IPS DF 6.9 (cell line): ENCODE measurements at regions not wholly inside any gene's neighbourhood (a gene's known extent, or its start where the extent isn't known, plus 50 kb on each side); places are given as distances from the start of the nearest gene placed in this dataset.

Experiments
- DNase-seq: peaks from one replicate; pipeline ENCODE4 v3.0.0-alpha.2; 2013; ENCODE audit warnings: low read depth, low spot score
- H3K27ac ChIP-seq: one replicate; pipeline ENCODE4 v1.5.1; 2013; ENCODE audit warnings: low read length, control low read depth
- H3K27me3 ChIP-seq: 2 replicates; pipeline ENCODE4 v1.6.1; 2013; ENCODE audit warnings: mild to moderate bottlenecking, low read length; ENCODE audit not compliant: control insufficient read depth, insufficient read depth
- H3K36me3 ChIP-seq: 2 replicates; pipeline ENCODE4 v1.6.1; 2013; ENCODE audit warnings: low read length; ENCODE audit not compliant: control insufficient read depth, insufficient read depth
- H3K4me1 ChIP-seq: 2 replicates; pipeline ENCODE4 v1.6.1; 2013; ENCODE audit warnings: low read length; ENCODE audit not compliant: control insufficient read depth, insufficient read depth
- H3K4me3 ChIP-seq: 2 replicates; pipeline ENCODE4 v1.5.1; 2013; ENCODE audit warnings: mild to moderate bottlenecking, low read length
- H3K9me3 ChIP-seq: 2 replicates; pipeline ENCODE4 v1.6.1; 2013; ENCODE audit warnings: low read length, inconsistent platforms; ENCODE audit not compliant: control insufficient read depth, insufficient read depth
- WGBS: extraction: QIAGEN DNeasy Blood & Tissue Kit; methylation state at CpG from one replicate; pipeline ENCODE4 v1.1.7; 2013; ENCODE audit warnings: mixed read lengths, missing lambda C conversion rate; ENCODE audit not compliant: insufficient read length, insufficient coverage; 5-methylcytosine and 5-hydroxymethylcytosine counted together

- DNase-seq = no peak
- H3K36me3 ChIP-seq = no peaks in the 10 kb centered on the region
- no peak overlapping the region for H3K27ac ChIP-seq
- no peaks in the 10 kb centered on the region for H3K9me3 ChIP-seq
- no peaks in the 10 kb centered on the region for H3K4me1 ChIP-seq
- H3K27me3 ChIP-seq = no peaks in the 10 kb centered on the region
- WGBS = no CpG with 5 or more reads among the region's 4 CpGs
- H3K4me3 ChIP-seq = no peak overlapping the region
These were observed 298.1 kb upstream of the THBS1 start for GRCh38 chr15:39282663-39283208.

- Histone ChIP-seq H3K27me3 (no peaks in the 10 kb centered on the region), H3K4me3 (no peak overlapping the region), H3K36me3 (no peaks in the 10 kb centered on the region), H3K4me1 (no peaks in the 10 kb centered on the region), H3K27ac (no peak overlapping the region), H3K9me3 (no peaks in the 10 kb centered on the region)
- no peak for DNase-seq
These were observed 297.3 kb upstream of the THBS1 start for GRCh38 chr15:39283531-39283930.

- H3K36me3 ChIP-seq = no peaks in the 10 kb centered on the region
- no peaks in the 10 kb centered on the region for H3K9me3 ChIP-seq
- H3K27me3 ChIP-seq = no peaks in the 10 kb centered on the region
- no peak overlapping the region for H3K4me3 ChIP-seq
- H3K27ac ChIP-seq = no peak overlapping the region
- no peaks in the 10 kb centered on the region for H3K4me1 ChIP-seq
- DNase-seq = no peak
- WGBS = no CpG with 5 or more reads among the region's 3 CpGs
These were observed 295.8 kb upstream of the THBS1 start for GRCh38 chr15:39285071-39285470.

GRCh38 chr15:39285663-39286062 lies 295.2 kb upstream of the THBS1 start:
- H3K4me1 ChIP-seq = no peaks in the 10 kb centered on the region
- no peak overlapping the region for H3K4me3 ChIP-seq
- H3K36me3 ChIP-seq = no peaks in the 10 kb centered on the region
- no peak for DNase-seq
- H3K9me3 ChIP-seq = no peaks in the 10 kb centered on the region
- no peaks in the 10 kb centered on the region for H3K27me3 ChIP-seq
- H3K27ac ChIP-seq = no peak overlapping the region

GRCh38 chr15:39286706-39287105 lies 294.2 kb upstream of the THBS1 start:
- no peak overlapping the region for H3K4me3 ChIP-seq
- H3K36me3 ChIP-seq = no peaks in the 10 kb centered on the region
- WGBS = no CpG with 5 or more reads among the region's 2 CpGs
- H3K4me1 ChIP-seq = no peaks in the 10 kb centered on the region
- H3K27me3 ChIP-seq = no peaks in the 10 kb centered on the region
- DNase-seq = no peak
- H3K27ac ChIP-seq = no peak overlapping the region
- no peaks in the 10 kb centered on the region for H3K9me3 ChIP-seq

GRCh38 chr15:39287322-39288195 lies 293.3 kb upstream of the THBS1 start:
- DNase-seq = no peak
- no CpG with 5 or more reads among the region's 6 CpGs for WGBS
- Histone ChIP-seq H3K27me3 (no peaks in the 10 kb centered on the region), H3K9me3 (no peaks in the 10 kb centered on the region), H3K36me3 (no peaks in the 10 kb centered on the region), H3K27ac (no peak overlapping the region), H3K4me3 (no peak overlapping the region), H3K4me1 (no peaks in the 10 kb centered on the region)

- H3K27ac ChIP-seq = no peak overlapping the region
- WGBS = no CpG with 5 or more reads among the region's 4 CpGs
- no peaks in the 10 kb centered on the region for H3K9me3 ChIP-seq
- no peak overlapping the region for H3K4me3 ChIP-seq
- H3K27me3 ChIP-seq = no peaks in the 10 kb centered on the region
- H3K36me3 ChIP-seq = no peaks in the 10 kb centered on the region
- H3K4me1 ChIP-seq = no peaks in the 10 kb centered on the region
- DNase-seq = no peak
These were observed 290.0 kb upstream of the THBS1 start for GRCh38 chr15:39290711-39291435.

GRCh38 chr15:39291690-39292089 lies 289.2 kb upstream of the THBS1 start:
- WGBS = no CpG with 5 or more reads among the region's 3 CpGs
- H3K36me3 ChIP-seq = no peaks in the 10 kb centered on the region
- no peaks in the 10 kb centered on the region for H3K4me1 ChIP-seq
- no peaks in the 10 kb centered on the region for H3K27me3 ChIP-seq
- H3K9me3 ChIP-seq = no peaks in the 10 kb centered on the region
- no peak overlapping the region for H3K27ac ChIP-seq
- DNase-seq = no peak
- H3K4me3 ChIP-seq = no peak overlapping the region

GRCh38 chr15:39296955-39297354 lies 283.9 kb upstream of the THBS1 start:
- Histone ChIP-seq H3K27me3 (no peaks in the 10 kb centered on the region), H3K4me3 (no peak overlapping the region), H3K4me1 (no peaks in the 10 kb centered on the region), H3K36me3 (no peaks in the 10 kb centered on the region), H3K9me3 (no peaks in the 10 kb centered on the region), H3K27ac (no peak overlapping the region)
- DNase-seq = no peak
- no CpG with 5 or more reads among the region's 1 CpG for WGBS

GRCh38 chr15:39298271-39298962 lies 282.5 kb upstream of the THBS1 start:
- DNase-seq = no peak
- no peaks in the 10 kb centered on the region for H3K4me1 ChIP-seq
- no CpG with 5 or more reads among the region's 4 CpGs for whole genome bisulfite sequencing
- no peak overlapping the region for H3K4me3 ChIP-seq
- H3K27ac ChIP-seq = no peak overlapping the region
- H3K9me3 ChIP-seq = no peaks in the 10 kb centered on the region
- no peaks in the 10 kb centered on the region for H3K27me3 ChIP-seq
- H3K36me3 ChIP-seq = no peaks in the 10 kb centered on the region
